ENCODE measurements at regions not wholly inside any gene's neighbourhood (a gene's known extent, or its start where the extent isn't known, plus 50 kb on each side); places are given as distances from the start of the nearest gene placed in this dataset.

DNA sequence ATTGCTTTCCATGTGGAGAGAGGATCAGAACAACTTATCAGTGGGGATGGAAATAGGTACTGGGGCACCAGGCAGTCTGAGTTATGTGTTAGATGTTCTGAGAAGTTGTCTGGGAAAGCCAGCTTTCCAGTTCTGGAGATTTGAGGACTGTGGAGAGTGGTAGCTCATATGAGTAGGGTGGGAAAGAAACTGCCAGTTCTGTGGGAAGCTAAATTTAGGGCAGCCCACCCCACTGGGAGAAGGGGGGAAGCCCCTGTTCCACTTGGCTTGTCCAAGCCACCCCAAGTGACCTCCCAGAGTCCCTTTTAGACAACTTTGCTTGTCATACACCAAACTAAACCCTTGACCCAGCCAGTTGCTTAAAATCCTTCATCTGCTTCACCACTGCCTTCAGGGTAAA, 189.5 kb downstream of the REEP3 start:
- no peak for DNase-seq

DNA sequence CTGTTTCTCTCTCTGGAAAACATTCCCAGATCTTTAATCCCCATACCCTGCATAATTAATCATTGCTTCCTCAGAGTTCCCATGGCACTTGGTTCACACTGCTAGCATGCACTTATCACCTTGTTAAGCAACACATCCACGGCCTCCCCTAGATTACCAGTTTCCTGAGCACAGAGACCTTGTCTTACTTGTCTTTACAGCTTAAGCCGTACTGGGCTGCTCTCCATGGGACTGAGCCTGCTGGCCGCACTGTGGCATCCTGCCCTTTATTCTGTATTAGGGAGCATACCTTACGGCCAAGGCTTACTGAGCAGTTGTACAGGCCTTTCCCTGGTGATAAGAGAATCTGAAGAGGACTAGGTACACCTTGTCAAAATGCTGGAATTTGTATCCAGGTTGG, 190.2 kb downstream of the REEP3 start:
- DNase-seq, result no peak

DNA sequence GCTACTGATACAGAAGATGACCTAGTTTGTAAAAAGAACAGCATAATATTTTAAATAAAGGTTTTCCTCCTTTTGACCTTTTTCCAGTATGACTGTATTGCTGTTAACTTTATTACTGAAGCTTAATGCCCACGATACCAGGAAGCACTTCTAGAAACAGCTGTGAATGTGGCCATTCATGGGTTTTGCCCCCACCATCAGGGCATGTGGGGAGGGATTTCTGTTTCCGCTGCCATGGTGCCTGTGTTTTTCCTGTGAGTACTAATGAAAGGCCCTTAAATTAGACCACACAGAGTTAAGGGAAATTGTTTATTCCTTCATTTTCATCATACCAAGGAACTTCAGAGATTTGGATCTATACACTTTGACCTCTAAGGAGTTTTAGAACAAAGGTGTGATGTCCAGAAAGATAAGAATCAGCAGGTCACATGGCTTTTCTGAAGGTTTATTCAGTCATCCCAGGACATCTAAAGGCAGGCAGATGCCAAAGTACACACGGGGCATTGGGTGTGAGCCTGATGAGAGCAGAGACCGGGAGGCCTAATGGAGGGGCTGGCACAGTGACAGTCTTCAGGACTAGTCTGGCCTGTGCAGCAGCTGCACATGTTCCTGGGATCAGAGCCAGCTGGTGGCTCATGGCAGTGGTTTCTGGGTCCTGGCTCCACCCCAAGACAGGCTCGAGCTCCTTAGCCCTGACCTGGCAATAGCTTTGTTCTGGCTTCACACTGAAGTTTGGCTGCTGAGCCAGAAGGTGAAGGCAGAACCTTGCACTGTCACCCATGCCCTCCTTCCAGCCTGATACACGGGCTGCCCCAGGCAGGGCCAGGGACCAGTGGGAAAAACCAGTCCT, 190.9 kb downstream of the REEP3 start:
- DNase-seq, result peak; percentile 86

DNA sequence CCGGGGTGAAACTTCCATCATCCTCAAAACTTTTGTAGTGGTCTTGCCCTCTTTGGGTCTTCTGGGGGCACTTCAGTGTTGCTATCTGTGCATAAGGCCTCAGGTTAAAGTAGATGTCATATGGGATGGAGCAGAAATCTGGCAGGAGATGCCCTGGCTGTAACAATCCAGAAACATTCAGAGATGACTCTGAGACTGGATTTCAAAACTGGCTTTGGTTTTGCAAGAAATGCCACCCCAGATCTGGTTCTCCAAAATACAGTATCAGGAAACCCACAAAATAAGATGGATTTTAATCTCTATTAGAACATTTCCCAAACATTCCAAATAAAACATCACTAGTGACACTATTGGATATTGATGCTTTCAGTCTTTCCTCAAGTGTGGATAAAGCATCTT, 191.5 kb downstream of the REEP3 start:
- DNase-seq, result no peak

DNA sequence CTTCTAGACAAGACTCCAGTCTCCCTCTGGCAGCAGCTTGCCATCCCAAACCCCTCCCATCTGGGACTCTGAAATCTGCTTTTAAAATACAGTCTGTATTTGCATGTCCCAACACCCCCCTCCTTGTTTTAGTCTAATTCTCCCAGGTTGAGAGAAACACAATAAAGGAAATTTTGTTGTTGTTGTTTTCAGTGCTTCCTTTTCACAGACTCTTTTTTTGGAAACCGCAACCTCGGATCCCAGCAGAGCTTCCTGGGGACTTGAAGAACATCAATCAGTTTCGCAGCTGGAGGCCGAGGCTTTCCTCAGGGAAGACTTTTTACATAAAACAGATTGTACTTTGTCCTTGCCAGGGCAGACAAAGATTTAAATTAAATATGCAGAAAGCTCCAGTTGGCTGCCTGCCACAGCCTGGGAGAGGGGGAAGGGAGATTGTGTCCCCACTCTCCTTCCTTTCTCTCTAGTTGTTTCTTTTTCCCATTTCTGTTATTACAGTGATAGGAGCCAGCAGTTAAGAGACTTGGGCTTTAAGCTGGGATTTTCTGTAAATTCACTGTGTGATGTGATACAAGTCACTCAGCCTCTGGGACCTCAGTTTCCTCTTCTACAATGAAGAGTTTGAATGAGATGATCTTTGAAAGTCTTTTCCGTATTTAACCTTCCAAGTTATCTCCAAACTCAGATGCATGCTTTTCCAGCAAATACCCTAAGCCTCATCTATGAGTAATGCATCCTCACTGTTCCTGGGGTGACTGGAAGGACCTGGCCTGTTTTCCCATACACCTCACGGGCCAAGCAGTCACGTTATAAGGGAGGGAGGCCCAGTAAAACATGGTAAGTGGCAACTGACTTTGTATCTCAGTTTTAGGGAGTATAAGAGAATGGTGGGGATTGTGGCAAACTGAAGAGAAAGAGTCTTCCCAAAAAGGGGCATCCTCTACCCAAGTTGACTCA, 192.3 kb downstream of the REEP3 start:
- peak; percentile 27 for DNase-seq

DNA sequence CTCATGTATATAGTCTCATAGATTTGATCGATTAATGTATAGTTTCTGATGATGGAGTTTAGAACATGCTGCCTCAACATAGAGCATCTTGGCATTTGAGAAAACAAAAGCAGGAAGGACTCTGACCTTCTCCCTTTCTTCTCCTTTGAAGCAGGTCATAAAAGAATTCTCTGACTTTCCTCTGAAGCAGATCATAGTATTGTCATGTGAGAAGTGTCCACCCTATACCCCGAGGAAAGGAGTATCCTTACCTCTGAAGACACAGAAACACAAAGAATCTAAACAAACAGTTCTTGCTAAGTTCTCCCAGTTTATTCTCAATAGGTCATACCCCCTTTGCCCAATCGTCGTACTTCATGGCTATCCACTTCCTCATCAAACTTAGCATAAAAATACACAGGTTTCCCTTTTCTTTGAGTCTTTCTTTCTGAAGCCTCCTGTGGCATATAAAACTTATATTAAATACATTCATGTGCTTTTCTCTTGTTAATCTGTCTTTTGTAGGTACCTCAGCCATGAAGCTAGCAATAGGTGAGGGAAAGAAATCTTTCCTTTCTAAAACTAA, 194.9 kb downstream of the REEP3 start:
- DNase-seq, result no peak

DNA sequence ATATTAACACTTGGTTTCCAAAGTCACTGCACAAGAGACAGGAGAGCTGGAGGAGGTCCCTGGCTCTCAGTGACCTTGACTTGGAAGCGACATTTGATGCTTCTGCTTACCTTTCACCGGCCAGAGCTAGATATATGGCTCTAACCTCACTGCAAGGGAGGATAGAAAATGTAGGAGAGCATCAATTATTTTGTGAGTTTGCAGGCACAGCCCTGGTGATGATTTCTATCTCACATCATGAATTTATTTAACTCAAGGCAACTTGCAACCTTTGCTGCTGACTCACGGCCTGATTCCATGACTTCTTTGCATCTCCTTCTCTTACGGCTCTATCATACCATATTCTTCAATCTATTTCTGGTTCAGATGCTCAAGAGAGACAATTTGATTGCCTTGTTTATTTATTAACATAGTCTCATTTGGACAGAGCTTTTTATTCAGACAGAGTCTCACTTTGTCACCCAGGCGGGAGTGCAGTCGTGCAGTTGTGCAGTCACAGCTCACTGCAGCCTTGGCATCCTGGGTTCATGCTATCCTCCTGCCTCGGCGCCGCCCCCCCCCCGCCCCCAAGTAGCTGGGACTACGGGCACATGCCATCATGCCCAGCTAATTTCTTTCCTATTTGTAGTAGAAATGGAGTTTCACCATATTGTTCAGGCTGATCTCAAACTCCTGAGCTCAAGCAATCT, 196.0 kb downstream of the REEP3 start:
- no peak for DNase-seq

DNA sequence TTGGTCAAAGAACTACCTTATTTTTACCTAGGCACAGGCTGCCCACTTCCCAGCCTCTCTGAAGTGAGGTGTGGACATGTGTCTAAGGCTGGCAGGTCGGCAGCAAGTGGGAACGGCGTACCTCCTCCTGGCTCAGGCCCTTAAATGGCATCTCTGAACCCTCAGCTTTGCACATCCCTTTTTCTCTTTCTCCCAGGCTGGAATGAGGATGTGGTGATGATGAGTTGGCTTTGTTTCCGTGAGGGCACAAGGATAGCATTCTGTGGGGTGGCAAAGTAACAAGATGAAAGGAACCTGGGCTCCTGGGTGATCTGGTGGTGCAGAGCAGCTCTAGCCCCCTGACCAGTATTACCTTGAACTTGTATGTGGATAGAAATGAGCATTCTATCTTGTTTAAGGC, 196.8 kb downstream of the REEP3 start:
- no peak for DNase-seq

DNA sequence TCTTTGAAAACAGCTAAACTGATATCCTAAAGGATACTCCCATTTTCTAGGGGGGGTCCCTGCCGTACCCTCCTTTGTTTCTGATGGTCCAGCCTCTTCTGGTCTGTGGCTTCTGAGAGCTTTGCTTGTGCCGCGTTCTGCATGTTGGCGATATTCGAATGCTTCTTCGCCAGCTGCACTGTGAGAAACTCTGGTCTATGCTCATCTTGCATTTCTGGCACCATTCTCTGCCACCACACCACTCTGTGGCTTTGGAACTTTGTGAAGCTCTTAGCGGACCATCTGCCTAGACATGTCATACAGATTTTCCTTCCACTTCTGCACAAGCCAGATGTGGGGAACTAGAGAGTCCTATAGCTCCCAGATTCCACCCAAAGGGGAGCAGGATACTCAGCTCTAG, 197.2 kb downstream of the REEP3 start:
- no peak for DNase-seq

DNA sequence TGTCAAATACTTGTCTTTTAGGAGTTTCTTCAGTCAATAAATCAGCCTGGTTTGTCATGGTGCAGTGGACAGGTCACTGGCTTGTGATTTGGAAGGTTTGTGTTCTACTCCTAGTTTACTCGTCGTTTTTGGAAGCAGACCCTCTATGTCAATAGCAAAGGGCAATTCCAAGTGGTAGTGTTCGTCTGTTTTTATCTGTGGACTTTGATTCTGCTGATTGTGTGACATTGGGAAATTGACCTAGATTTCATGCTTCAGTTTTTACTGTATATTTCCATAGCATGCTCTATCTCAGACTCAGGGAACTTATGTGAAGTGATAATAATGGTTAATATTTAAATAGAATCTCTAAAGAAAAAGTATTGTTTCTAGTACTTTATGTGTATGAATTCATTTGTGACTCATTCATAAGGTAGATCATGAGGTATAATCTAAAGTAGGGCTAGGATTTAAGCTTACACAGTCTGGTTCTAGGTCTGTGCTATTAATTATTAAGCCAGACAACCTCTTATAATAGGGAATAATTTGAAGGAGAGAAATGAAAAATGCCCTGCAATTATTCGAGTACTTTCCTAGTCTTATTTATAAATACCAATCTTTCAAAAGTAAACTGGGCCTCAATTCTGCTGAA, 198.1 kb downstream of the REEP3 start:
- no peak for DNase-seq

DNA sequence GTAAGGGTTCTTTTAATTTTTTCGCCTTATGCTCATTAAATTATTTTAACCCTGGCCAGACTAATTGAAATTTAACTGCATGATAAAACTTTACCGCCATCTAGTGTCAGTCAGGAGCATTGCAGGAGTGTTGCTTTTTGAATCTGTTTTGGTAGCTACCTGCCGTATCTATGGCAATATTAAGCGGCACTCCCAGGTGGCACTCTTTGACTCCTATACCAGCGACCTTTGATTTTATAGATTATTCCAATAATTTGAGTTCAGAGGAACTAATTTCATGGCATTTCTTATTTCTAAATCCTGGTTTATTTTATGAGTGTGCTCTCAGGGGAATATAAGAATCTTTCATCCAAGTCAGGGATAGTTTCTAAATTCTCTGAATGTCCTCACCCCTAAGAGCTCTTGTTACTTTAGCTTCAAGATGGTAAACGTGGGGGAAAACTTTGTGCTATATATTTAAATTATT, 198.9 kb downstream of the REEP3 start:
- DNase-seq, result peak; percentile 51

DNA sequence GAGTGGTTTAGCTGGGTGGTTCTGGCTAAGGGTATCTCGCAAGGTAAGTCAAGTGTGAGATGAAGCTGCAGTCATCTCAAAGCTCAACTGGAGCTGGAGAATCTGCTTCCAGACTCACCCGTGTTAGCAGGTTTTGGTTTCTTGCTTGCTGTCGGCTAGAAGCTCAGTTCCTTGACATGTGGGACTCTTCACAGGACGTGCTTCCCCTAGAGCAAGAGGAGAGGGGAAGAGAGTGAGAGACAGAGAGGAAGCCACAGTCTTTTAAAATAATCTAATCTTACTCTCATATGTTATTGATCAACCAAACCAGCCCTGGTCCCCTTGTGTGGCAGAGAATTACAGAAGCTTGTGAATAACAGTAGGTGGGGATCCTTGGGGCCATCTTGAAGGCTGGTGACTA, 199.5 kb downstream of the REEP3 start:
- DNase-seq, result no peak

DNA sequence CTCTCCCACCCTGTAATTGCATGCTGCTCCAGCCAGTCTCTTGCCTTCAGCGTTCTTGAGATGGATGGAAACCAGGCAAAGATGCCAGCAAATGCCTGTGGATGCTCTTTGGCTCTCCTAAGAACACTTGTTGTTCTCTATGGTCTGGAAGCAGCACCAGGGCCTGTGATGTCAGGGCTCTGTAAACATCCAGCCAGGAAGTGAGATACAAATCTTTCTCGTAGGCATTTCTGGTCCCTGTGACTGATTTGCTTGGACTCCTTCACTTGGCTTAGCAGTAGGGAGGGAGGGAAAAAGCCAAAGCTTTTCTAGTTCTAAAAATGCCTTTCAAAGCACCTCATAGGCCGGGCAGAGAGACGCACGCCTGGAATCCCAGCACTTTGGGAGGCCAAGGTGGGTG, 201.3 kb downstream of the REEP3 start:
- DNase-seq, result no peak

DNA sequence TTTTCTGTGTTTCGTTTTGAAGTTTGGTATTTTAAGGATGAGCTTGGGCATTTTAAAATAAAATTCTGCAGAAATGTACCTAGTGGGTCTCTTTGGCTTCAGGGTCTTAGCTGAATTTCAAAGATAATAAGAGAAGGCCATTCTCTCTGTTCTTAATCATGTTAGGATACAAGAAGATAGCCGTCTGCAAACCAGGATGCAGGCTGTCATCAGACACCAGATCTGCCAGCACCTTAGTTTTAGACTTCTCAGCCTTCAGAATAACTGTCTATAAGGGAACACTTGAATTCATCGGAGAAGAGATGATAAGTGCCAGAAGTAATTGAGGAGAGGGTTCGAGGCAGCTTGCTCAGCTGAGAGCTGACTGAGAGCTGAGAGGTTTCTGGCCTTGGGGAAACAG, 202.1 kb downstream of the REEP3 start:
- no peak for DNase-seq

DNA sequence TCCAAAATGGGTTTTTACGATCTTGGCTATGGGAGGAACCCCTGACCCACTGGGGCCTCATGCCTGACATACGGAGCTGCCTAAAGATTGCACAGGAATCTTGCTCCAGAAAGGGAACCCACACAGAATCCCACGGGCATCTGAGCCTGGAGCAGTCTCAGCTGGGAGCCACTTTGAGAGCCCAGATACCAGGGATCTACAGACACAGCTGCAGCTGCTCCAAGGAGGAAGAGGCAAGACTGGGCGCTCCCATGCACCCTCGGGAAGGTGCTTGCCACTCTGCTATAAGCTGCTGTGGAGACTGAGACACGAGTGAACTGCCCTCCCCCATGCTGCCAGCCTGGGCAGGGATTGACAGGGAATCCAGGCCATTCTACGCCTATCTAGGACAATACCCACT, 202.5 kb downstream of the REEP3 start:
- DNase-seq, result no peak

DNA sequence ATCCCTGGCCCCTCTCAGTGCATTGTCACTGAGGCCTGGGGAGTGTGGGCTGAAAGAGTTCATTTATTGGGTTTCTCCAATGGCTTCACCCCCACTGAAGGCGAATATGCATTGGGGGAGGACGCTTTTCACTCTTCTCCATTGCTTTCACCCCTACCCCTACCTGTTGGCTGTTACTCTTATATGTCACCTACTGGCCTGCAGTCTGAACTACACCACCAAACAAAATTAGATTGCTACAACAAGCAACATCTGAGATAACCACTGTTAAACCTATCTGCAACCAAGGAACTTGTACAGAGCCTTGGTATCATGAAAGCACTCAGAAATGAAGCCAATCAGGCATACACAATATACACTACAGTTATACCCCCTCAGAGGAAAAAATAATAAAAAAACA, 203.7 kb downstream of the REEP3 start:
- no peak for DNase-seq

DNA sequence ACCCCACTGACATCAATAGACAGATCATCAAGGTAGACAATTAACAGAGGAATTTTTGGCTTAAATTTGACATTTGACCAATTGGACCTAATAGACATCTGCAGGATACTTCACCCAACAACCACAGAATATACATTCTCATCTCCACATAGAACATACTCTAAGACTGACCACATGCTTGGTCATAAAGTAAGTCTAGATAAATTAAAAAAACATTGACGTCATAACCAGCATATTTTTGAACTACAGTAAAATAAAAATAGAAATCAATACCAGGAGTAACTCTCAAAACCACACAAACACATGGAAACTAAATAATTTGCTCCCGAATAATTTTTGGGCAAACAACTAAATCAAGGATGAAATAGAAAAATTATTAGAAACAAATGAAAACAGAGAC, 205.7 kb downstream of the REEP3 start:
- no peak for DNase-seq

DNA sequence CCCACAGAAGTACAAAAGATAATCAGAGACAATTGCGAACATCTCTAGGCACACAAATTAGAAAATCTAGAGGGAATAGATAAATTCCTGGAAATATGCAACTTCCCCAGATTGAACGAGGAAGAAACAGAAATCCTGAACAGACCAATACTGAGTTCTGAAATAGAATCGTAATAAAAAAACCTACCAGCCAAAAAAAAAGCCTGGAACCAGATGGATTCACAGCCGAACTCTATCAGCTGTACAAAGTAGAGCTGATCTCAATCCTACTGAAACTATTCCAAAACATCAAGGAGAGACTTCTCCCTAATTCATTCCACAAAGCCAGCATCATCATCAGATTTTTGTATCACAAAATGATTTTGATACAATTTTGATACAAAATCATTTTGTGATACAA, 206.4 kb downstream of the REEP3 start:
- DNase-seq, result no peak

DNA sequence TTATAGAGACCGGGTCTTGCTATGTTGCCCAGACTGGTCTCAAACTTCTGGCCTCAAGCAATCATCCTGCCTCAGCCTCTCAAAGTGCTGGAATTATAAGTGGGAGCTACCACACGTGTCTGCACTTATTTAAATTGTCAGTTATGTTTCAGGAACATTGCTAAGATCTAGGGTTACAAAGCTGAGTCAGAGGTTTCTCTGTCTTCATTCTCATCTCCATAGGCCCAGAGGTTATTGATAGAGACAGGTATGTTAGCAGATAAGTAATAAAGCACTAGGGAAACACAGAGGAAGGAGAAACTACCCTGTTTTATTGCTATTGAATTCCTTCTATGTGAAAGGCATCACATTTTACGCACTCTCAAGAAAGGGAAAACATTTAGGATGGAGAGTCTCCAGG, 214.1 kb downstream of the REEP3 start:
- no peak for DNase-seq

DNA sequence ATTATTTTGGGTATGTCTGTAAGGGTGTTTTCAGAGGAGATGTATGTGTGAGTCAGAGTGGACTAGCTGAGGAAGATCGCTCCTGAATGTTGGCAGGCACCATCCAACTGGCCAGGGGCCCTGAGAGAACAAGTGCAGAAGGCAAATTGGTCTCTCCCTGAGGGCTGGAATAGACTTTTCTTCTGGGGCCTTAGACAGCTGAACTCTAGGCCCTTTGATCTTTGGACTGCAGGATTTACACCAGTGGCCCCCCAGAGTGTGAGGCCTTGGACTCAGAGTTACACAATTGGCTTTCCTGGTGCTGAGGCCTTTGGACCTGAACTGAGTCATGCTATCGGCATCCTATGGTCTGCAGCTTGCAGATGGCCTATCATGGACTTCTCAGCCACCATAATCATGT, 217.2 kb downstream of the REEP3 start:
- DNase-seq, result no peak

DNA sequence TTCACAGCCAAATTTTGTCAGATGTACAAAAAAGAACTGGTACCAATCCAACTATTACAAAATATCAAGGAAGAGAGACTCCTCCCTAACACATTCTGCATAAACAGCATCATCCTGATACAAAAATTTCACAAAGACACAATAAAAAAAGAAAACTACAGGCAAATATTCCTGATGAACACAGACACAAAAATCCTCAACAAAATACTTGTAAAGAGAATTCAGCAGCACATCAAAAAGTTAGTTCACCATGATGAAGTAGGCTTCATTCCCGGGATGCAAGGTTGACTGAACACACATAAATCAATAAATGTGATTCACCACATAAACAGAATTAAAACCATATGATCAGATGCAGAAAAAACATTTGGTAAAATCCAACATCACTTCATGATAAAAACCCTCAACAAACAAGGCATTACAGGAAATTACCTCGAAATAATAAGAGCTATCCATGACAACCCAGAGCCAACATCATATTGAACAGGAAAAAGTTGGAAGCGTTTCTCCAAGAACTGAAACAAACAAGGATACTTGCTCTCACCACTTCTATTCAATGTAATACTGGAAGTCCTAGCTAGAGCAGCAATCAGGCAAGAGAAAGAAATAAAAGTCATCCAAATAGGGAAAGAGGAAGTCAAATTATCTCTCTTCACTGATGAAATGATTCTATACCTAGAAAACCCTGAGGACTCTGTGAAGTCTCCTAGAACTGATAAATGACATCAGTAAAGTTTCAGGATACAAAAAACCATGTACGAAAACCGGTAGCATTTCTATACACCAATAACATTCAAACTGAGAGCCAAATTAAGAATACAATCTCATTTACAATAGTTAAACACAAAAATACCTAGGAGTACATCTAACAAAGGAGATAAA, 223.1 kb downstream of the REEP3 start:
- no peak for DNase-seq
